Loucy (cell line): ENCODE measurements at regions not wholly inside any gene's neighbourhood (a gene's known extent, or its start where the extent isn't known, plus 50 kb on each side); places are given as distances from the start of the nearest gene placed in this dataset.
A peak's percentile ranks its signal among the peaks of the same experiment; 100 is the strongest.

Source experiments
- H2AFZ ChIP-seq: fragments of 200-600 bp; sonication (generic); 2 replicates; pipeline ENCODE4 v1.6.0; 2016; ENCODE audit warnings: antibody characterized with exemption, mild to moderate bottlenecking, low read length, moderate library complexity
- H3F3A ChIP-seq: fragments of 200-600 bp; 2 replicates; pipeline ENCODE4 v1.6.0; 2016; ENCODE audit warnings: antibody characterized with exemption, low read depth, mild to moderate bottlenecking
- H3K27me3 ChIP-seq: fragments of 200-600 bp; sonication (generic); 2 replicates; pipeline ENCODE4 v1.6.1; 2014; ENCODE audit warnings: low read length, mild to moderate bottlenecking; ENCODE audit not compliant: insufficient read depth, poor library complexity, severe bottlenecking
- H3K36me3 ChIP-seq: fragments of 200-600 bp; sonication (generic); 2 replicates; pipeline ENCODE4 v1.6.1; 2016; ENCODE audit warnings: low read length; ENCODE audit not compliant: insufficient read depth
- H3K4me1 ChIP-seq: fragments of 200-600 bp; sonication (generic); 2 replicates; pipeline ENCODE4 v1.5.1; 2014; ENCODE audit warnings: low read length, mild to moderate bottlenecking; ENCODE audit not compliant: insufficient read depth, poor library complexity, severe bottlenecking
- H3K4me2 ChIP-seq: fragments of 200-600 bp; sonication (generic); 2 replicates; pipeline ENCODE4 v1.6.0; 2014; ENCODE audit warnings: antibody characterized with exemption, low read length, low read depth, mild to moderate bottlenecking; ENCODE audit not compliant: poor library complexity, severe bottlenecking
- H3K4me3 ChIP-seq: fragments of 200-600 bp; sonication (generic); 2 replicates; pipeline ENCODE4 v1.5.1; 2014; ENCODE audit warnings: low read length, mild to moderate bottlenecking, mixed read lengths; ENCODE audit not compliant: poor library complexity, severe bottlenecking
- H3K79me2 ChIP-seq: fragments of 200-600 bp; sonication (generic); 2 replicates; pipeline ENCODE4 v1.6.1; 2014; ENCODE audit warnings: low read length; ENCODE audit not compliant: insufficient read depth
- H3K9ac ChIP-seq: fragments of 200-600 bp; sonication (generic); 2 replicates; pipeline ENCODE4 v1.6.0; 2014; ENCODE audit warnings: mild to moderate bottlenecking, low read depth, low read length, moderate library complexity; ENCODE audit not compliant: poor library complexity, severe bottlenecking
- H3K9me2 ChIP-seq: fragments of 200-600 bp; sonication (generic); replicated peaks from 2 replicates; pipeline ENCODE4 v1.6.1; 2016; ENCODE audit warnings: low read depth, low read length, mixed read lengths
- H3K9me3 ChIP-seq: fragments of 200-600 bp; sonication (generic); 2 replicates; pipeline ENCODE4 v1.6.1; 2014; ENCODE audit warnings: mild to moderate bottlenecking, antibody characterized with exemption, low read length, low read depth; ENCODE audit not compliant: insufficient read depth
- H4K20me1 ChIP-seq: fragments of 200-600 bp; sonication (generic); 2 replicates; pipeline ENCODE4 v1.6.0; 2014; ENCODE audit warnings: antibody characterized with exemption, low read length, mild to moderate bottlenecking; ENCODE audit not compliant: insufficient read depth, poor library complexity, severe bottlenecking
- EZH2phosphoT487 ChIP-seq: fragments of 200-600 bp; IDR thresholded peaks from 2 replicates; pipeline ENCODE4 v1.6.1; 2018; ENCODE audit warnings: antibody characterized with exemption, mild to moderate bottlenecking, moderate library complexity, borderline replicate concordance
- TF ChIP-seq, protein P1 (sequence below): fragments of 200-600 bp; sonication (generic); conservative IDR thresholded peaks from 2 replicates; pipeline ENCODE4 v1.5.1; 2014; ENCODE audit warnings: mild to moderate bottlenecking, antibody characterized with exemption, low read length

DNA sequence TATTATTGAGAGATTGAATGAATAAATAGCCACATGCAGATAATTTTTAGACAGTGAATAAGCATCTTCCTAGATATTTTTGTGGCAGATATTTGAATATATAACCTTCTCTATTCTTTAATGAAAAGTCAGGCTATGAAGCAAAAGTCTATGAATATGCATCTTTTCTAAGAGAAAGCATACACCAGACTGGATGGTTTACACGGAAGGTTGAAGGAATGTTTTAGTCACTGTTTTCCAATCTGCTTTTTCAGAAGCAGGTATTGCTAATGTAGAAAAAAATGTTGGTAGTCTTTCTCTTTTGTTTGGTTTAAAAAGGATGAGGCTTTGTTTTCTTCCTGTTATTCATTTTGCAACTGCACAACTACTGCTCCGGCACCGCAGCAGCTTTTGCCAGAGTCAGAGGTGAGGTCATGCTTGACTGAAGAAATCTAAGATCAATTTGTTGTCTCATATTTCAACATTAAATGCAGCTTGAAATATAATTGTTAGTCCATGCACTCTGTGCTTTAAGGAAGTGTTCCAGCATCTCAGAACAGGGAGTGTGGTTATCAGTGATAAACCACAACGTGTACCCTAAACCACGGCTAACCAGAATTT is 1540.8 kb upstream of the PIK3C3 start:
- H3K9ac ChIP-seq, result no peak overlapping the region
- no peaks in the 10 kb centered on the region for H3K27me3 ChIP-seq
- H3K4me2 ChIP-seq, result no peak overlapping the region
- H3F3A ChIP-seq, result no peaks in the 10 kb centered on the region
- no peaks in the 10 kb centered on the region for H3K36me3 ChIP-seq
- H3K4me3 ChIP-seq, result no peak overlapping the region
- no peak overlapping the region for H2AFZ ChIP-seq
- H3K79me2 ChIP-seq, result no peaks in the 10 kb centered on the region
- H4K20me1 ChIP-seq, result no peaks in the 10 kb centered on the region
- no peaks in the 10 kb centered on the region for H3K4me1 ChIP-seq
- no peak for TF ChIP-seq EZH2phosphoT487
- TF ChIP-seq, protein P1, sequence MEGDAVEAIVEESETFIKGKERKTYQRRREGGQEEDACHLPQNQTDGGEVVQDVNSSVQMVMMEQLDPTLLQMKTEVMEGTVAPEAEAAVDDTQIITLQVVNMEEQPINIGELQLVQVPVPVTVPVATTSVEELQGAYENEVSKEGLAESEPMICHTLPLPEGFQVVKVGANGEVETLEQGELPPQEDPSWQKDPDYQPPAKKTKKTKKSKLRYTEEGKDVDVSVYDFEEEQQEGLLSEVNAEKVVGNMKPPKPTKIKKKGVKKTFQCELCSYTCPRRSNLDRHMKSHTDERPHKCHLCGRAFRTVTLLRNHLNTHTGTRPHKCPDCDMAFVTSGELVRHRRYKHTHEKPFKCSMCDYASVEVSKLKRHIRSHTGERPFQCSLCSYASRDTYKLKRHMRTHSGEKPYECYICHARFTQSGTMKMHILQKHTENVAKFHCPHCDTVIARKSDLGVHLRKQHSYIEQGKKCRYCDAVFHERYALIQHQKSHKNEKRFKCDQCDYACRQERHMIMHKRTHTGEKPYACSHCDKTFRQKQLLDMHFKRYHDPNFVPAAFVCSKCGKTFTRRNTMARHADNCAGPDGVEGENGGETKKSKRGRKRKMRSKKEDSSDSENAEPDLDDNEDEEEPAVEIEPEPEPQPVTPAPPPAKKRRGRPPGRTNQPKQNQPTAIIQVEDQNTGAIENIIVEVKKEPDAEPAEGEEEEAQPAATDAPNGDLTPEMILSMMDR, result no peak
- no peaks in the 10 kb centered on the region for H3K9me2 ChIP-seq
- H3K9me3 ChIP-seq, result no peaks in the 10 kb centered on the region

DNA sequence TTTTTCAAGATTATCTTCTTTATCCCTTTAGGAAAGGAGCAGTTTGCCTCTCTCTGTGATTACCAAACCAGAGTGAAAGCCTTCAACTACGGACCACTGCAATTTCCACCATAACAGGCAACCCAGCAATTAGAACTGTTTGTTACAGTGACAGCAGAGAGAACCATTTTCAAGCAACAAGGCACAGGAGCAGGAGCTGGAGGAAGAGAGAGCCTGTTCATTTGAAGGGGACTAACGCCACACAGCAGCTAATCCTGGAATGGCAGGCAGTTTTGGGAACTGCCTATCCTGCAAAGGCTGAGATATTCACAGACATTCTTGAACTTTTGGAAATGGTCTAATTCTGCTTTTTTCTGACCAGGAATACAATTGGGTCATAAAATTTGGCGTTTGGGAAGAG is 1541.9 kb upstream of the PIK3C3 start:
- no peak overlapping the region for H3K4me3 ChIP-seq
- H3K79me2 ChIP-seq, result no peaks in the 10 kb centered on the region
- TF ChIP-seq, protein P1, result 0 out of 2 replicates have a peak, but pooled peaks have one; percentile 13
- TF ChIP-seq EZH2phosphoT487, result no peak
- H3K4me1 ChIP-seq, result no peaks in the 10 kb centered on the region
- no peaks in the 10 kb centered on the region for H3K36me3 ChIP-seq
- H3K27me3 ChIP-seq, result no peaks in the 10 kb centered on the region
- no peak overlapping the region for H3K4me2 ChIP-seq
- no peak overlapping the region for H2AFZ ChIP-seq
- H3K9me2 ChIP-seq, result no peaks in the 10 kb centered on the region
- no peaks in the 10 kb centered on the region for H4K20me1 ChIP-seq
- H3K9ac ChIP-seq, result no peak overlapping the region
- H3K9me3 ChIP-seq, result no peaks in the 10 kb centered on the region
- H3F3A ChIP-seq, result no peaks in the 10 kb centered on the region

DNA sequence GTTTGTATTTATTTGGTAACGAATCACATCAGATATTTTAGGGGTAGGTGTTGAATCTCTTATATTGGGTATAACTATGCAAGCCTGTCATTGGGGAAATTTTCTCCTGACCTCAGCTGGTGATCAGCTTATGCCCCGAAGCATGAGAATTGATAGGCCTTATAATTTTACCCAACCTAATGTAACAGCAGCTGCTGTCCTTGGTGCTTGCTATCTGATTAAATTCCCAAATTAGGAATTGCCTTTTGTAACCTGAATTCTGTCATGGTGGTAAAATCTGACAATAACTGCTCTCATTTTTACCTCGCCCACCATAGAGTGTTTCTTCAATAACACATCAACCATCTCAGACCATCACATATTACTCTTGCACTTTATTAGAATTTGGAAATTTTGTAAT is 1542.6 kb upstream of the PIK3C3 start:
- Histone ChIP-seq H3F3A (no peaks in the 10 kb centered on the region), H3K9me2 (no peaks in the 10 kb centered on the region), H3K27me3 (no peaks in the 10 kb centered on the region), H2AFZ (no peak overlapping the region), H4K20me1 (no peaks in the 10 kb centered on the region), H3K4me1 (no peaks in the 10 kb centered on the region), H3K9ac (no peak overlapping the region), H3K9me3 (no peaks in the 10 kb centered on the region), H3K79me2 (no peaks in the 10 kb centered on the region), H3K4me2 (no peak overlapping the region), H3K36me3 (no peaks in the 10 kb centered on the region), H3K4me3 (no peak overlapping the region)
- no peak for TF ChIP-seq EZH2phosphoT487

DNA sequence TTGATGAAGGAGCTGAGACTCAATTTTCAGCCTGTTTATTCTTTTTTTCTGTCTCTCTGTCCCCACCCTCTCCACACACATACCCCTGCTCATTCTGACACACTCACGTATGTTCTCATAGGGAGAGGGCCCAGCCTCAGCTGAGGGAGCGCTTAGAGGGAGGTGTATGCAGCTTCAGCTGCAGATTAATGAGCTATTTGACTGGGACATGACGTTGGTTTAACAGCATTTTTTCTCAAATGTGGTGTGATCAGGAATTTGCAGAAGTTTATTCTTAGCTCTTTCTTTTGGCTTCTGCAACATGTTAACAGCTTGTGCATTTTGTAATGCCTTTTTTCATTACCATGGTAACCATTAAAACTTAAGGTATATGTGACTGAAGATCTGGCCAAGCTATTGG is 1547.1 kb upstream of the PIK3C3 start:
- H2AFZ ChIP-seq, result no peak overlapping the region

More for the DNA sequence above, 1547.1 kb upstream of the PIK3C3 start:
- H3K9ac ChIP-seq, result no peak overlapping the region
- no peaks in the 10 kb centered on the region for H3K27me3 ChIP-seq
- no peaks in the 10 kb centered on the region for H3K4me1 ChIP-seq
- no peak overlapping the region for H3K4me2 ChIP-seq
- H3K9me3 ChIP-seq, result no peaks in the 10 kb centered on the region
- no peak overlapping the region for H3K4me3 ChIP-seq
- no peak for TF ChIP-seq EZH2phosphoT487
- TF ChIP-seq, protein P1, result no peak
- no peaks in the 10 kb centered on the region for H3K36me3 ChIP-seq
- H4K20me1 ChIP-seq, result no peaks in the 10 kb centered on the region
- H3K9me2 ChIP-seq, result no peaks in the 10 kb centered on the region
- H3F3A ChIP-seq, result no peaks in the 10 kb centered on the region
- H3K79me2 ChIP-seq, result no peaks in the 10 kb centered on the region
